ENCODE measurements at regions not wholly inside any gene's neighbourhood (a gene's known extent, or its start where the extent isn't known, plus 50 kb on each side); places are given as distances from the start of the nearest gene placed in this dataset.
"Not testable (repeated sequence)": the region's sequence is repeated elsewhere in the genome, so short reads cannot be mapped to it uniquely, and the experiment has no call there.

DNA sequence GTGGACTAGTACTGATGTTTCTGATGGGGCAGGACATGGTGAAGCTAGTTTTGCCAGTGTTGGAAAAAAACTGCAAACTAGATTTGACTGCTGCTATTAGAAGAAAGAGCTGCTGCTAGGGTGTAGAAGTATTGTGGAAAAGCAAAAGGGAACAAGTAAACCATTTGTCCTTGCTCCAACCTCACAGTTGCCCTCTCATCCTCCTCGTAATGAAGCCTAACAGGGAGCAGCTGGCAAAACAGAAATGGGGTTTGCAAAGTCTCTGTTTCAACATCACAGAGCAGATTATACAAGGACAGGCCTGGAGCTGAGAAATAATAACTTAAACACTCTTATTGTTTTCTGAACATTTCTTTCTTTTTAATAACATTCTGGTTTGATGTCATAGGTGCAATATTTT, 346.2 kb downstream of the MAGEB5 start:
- no peak for TF ChIP-seq ELF4 (IDR thresholded peaks at IDR 0.05)
- no peak for TF ChIP-seq ZNF384 (IDR thresholded peaks at IDR 0.05)
- TF ChIP-seq NFRKB (IDR thresholded peaks at IDR 0.05) = no peak
- TF ChIP-seq CTBP1 (IDR thresholded peaks at IDR 0.05; ENCODE audit: borderline replicate concordance) = no peak
- TF ChIP-seq TARDBP (IDR thresholded peaks at IDR 0.05) = no peak
- no peak for TF ChIP-seq FOXK2 (IDR thresholded peaks at IDR 0.05)
- TF ChIP-seq, protein P1, sequence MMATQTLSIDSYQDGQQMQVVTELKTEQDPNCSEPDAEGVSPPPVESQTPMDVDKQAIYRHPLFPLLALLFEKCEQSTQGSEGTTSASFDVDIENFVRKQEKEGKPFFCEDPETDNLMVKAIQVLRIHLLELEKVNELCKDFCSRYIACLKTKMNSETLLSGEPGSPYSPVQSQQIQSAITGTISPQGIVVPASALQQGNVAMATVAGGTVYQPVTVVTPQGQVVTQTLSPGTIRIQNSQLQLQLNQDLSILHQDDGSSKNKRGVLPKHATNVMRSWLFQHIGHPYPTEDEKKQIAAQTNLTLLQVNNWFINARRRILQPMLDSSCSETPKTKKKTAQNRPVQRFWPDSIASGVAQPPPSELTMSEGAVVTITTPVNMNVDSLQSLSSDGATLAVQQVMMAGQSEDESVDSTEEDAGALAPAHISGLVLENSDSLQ (IDR thresholded peaks at IDR 0.05) = no peak
- TF ChIP-seq ARNT (IDR thresholded peaks at IDR 0.05) = no peak
- DNase-seq (ENCODE audit: extremely low spot score) = no peak
- POLR2A ChIA-PET = no interaction called here
- CTCF ChIA-PET = interaction anchor here (0.7 kb wide), 1 partner anchor 1042 kb away, joined by 3 read pairs; no protein-coding TSS in a partner anchor

DNA sequence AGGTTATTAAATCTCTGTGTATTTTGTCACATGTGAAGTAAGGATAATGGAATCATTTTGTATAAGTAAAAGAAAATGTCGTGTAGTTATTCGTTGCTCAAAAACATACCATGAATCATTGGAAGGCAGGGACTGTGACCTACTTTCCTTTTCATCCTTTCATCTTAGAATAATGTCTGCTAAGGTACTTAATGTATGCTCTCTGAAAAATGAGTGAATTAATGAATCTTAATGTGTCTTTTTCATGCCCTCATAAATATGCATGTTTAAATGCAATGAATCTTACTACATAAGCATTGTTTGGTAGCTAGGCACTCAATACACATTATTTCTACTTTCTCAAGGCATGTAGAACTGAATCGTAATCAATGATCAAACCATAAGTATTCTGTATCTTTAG, 343.9 kb downstream of the MAGEB5 start:
- TF ChIP-seq SUZ12 (IDR thresholded peaks at IDR 0.05) = no peak
- TF ChIP-seq NFRKB (IDR thresholded peaks at IDR 0.05) = no peak
- TF ChIP-seq, protein P1 (IDR thresholded peaks at IDR 0.05) = no peak
- no peak for TF ChIP-seq TARDBP (IDR thresholded peaks at IDR 0.05)
- no peak for TF ChIP-seq FOXM1 (IDR thresholded peaks at IDR 0.05; ENCODE audit: borderline replicate concordance)
- no peak for TF ChIP-seq ARNT (IDR thresholded peaks at IDR 0.05)
- TF ChIP-seq SP1 (IDR thresholded peaks at IDR 0.05) = no peak
- no peak for TF ChIP-seq LEF1 (IDR thresholded peaks at IDR 0.05; ENCODE audit: borderline replicate concordance)
- TF ChIP-seq CTBP1 (IDR thresholded peaks at IDR 0.05; ENCODE audit: borderline replicate concordance) = no peak
- no peak for TF ChIP-seq FOXA1 (IDR thresholded peaks at IDR 0.05)
- TF ChIP-seq ZNF384 (IDR thresholded peaks at IDR 0.05) = no peak
- TF ChIP-seq HDGF (IDR thresholded peaks at IDR 0.05; ENCODE audit: borderline replicate concordance) = no peak
- TF ChIP-seq BHLHE40 (IDR thresholded peaks at IDR 0.05; ENCODE audit: borderline replicate concordance) = no peak
- TF ChIP-seq FOXK2 (IDR thresholded peaks at IDR 0.05) = no peak
- TF ChIP-seq ELF4 (IDR thresholded peaks at IDR 0.05) = no peak
- DNase-seq (ENCODE audit: extremely low spot score) = no peak
- ChIA-PET CTCF (no interaction called here), POLR2A (no interaction called here)

DNA sequence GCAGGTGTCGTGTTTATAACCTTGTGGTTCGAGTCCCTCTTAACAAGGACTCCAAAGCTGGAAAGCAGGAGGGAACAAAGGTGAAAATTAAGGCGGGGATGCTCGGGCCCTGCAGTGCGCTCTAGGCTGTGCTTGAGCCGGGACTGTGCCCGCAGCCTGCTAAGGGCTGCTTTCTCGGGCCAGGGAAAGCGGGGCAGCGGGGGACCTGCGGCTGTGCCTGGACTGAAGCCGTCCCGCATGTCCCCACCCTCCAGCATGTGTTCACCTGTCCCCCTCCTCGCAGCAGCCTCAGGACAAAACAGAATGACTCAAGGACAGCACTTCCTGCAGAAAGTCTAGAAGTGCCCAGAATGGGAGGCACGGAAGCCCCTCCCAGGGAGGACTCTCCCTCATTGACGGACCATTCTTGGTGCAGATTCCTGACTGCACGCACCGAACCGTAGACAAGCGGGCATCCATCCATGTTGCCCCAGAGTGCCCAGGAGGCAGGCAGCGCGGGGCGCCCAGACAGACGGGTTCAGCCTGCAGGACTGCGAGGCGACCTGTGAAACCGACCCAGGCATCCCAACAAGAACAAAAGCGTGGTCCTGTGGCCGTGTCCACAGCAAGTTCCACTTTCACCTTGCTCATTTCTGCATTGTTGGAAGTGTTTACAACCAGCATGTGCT, 342.9 kb downstream of the MAGEB5 start:
- no peak for DNase-seq (ENCODE audit: extremely low spot score)
- ChIA-PET POLR2A (no interaction called here), CTCF (no interaction called here)
- TF ChIP-seq FOXA1 (IDR thresholded peaks at IDR 0.05) = no peak
- TF ChIP-seq NFRKB (IDR thresholded peaks at IDR 0.05) = no peak
- TF ChIP-seq HDGF (IDR thresholded peaks at IDR 0.05; ENCODE audit: borderline replicate concordance) = no peak
- no peak for TF ChIP-seq SUZ12 (IDR thresholded peaks at IDR 0.05)
- TF ChIP-seq BHLHE40 (IDR thresholded peaks at IDR 0.05; ENCODE audit: borderline replicate concordance) = no peak
- TF ChIP-seq ZNF384 (IDR thresholded peaks at IDR 0.05) = no peak
- TF ChIP-seq LEF1 (IDR thresholded peaks at IDR 0.05; ENCODE audit: borderline replicate concordance) = no peak
- TF ChIP-seq ARNT (IDR thresholded peaks at IDR 0.05) = no peak

DNA sequence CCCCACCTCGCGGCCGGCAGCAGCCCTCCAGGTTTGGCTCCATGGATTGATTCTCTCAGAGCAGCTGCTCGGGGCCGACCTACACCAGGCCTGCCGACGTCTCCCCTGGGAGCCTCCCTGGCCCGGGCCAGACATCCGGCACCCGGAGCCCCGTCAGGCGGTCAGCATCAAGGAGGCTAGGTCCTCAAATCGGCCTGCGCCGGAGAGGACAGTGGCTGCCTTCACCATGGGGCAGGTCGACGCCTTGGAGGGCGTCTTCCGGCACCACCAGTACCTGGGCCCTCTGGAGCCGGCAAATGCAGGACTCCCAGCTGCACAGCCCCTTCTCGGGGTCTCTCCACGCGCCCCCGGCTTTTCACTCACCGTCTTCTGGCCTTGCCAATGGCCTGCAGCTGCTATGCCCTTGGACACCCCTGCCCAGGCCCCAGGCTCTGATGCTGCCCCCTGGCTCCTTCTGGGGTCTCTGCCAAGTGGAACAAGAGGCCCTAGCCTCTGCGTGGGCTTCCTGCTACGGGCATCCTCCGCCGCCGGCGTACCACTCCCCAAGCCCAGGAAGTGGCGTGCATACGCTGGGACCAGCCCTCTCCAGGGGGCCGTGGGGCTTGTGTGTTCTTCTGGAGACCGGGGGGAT, 341.8 kb downstream of the MAGEB5 start:
- ChIA-PET POLR2A (no interaction called here), CTCF (no interaction called here)
- TF ChIP-seq ARNT (IDR thresholded peaks at IDR 0.05) (no peak), HDGF (IDR thresholded peaks at IDR 0.05; ENCODE audit: borderline replicate concordance) (no peak), FOXA1 (IDR thresholded peaks at IDR 0.05) (no peak), BHLHE40 (IDR thresholded peaks at IDR 0.05; ENCODE audit: borderline replicate concordance) (no peak), NFRKB (IDR thresholded peaks at IDR 0.05) (no peak), ELF4 (IDR thresholded peaks at IDR 0.05) (no peak), ZNF384 (IDR thresholded peaks at IDR 0.05) (no peak), L3MBTL2 (conservative IDR thresholded peaks at IDR 0.05) (no peak)
- DNase-seq (ENCODE audit: extremely low spot score) = no peak

DNA sequence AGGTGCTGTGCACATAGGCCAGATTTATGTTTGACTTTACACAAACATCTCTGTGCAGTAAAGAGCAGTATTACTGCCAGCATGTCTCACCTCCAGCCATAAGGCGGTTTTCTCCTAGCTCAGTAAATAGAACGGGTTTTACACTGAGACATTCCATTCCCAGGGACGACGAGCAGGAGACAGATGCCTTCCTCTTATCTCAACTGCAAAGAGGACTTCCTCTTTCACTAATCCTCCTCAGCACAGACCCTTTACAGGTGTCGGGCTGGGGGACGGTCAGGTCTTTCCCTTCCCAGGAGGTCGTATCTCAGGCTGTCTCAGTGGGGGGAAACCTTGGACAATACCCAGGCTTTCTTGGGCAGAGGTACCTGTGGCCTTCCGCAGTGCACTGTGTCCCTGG, 309.8 kb downstream of the MAGEB5 start:
- DNase-seq (ENCODE audit: extremely low spot score); POLR2A ChIA-PET; CTCF ChIA-PET: not testable (repeated sequence)

DNA sequence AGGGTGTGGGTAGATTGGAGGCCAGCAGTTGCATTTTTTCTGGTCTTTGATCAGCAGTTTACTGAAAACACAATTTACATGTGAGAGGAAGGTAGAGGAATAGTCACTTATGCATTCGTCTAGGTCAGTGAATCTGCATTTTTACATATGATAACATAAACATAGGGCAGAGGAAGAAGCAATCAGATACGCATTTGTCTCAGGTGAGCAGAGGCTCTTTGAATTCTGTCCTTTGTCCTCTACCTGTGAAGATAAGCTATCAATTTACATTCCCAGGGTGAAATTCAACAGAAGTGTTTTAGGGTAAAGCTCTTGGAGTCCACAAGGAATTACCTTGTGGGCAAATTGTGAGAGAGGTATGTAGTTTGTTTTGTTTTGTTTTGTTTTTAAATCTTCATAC, 306.5 kb downstream of the MAGEB5 start:
- no peak for DNase-seq (ENCODE audit: extremely low spot score)
- ChIA-PET POLR2A (no interaction called here), CTCF (no interaction called here)
- TF ChIP-seq ZNF384 (IDR thresholded peaks at IDR 0.05) (no peak), ARNT (IDR thresholded peaks at IDR 0.05) (no peak), NFRKB (IDR thresholded peaks at IDR 0.05) (no peak), FOXA1 (IDR thresholded peaks at IDR 0.05) (no peak), SP1 (IDR thresholded peaks at IDR 0.05) (no peak), LEF1 (IDR thresholded peaks at IDR 0.05; ENCODE audit: borderline replicate concordance) (no peak), BHLHE40 (IDR thresholded peaks at IDR 0.05; ENCODE audit: borderline replicate concordance) (no peak), FOXK2 (IDR thresholded peaks at IDR 0.05) (no peak), FOXM1 (IDR thresholded peaks at IDR 0.05; ENCODE audit: borderline replicate concordance) (no peak), ELF4 (IDR thresholded peaks at IDR 0.05) (no peak), CTBP1 (IDR thresholded peaks at IDR 0.05; ENCODE audit: borderline replicate concordance) (no peak), TARDBP (IDR thresholded peaks at IDR 0.05) (no peak), SUZ12 (IDR thresholded peaks at IDR 0.05) (no peak), L3MBTL2 (conservative IDR thresholded peaks at IDR 0.05) (no peak), HDGF (IDR thresholded peaks at IDR 0.05; ENCODE audit: borderline replicate concordance) (no peak)
- TF ChIP-seq, protein P1 (IDR thresholded peaks at IDR 0.05) = no peak

Data from HEK293T (cell line).